ENCODE measurements at regions not wholly inside any gene's neighbourhood (a gene's known extent, or its start where the extent isn't known, plus 50 kb on each side); places are given as distances from the start of the nearest gene placed in this dataset.
A peak's percentile ranks its signal among the peaks of the same experiment; 100 is the strongest.

DNA sequence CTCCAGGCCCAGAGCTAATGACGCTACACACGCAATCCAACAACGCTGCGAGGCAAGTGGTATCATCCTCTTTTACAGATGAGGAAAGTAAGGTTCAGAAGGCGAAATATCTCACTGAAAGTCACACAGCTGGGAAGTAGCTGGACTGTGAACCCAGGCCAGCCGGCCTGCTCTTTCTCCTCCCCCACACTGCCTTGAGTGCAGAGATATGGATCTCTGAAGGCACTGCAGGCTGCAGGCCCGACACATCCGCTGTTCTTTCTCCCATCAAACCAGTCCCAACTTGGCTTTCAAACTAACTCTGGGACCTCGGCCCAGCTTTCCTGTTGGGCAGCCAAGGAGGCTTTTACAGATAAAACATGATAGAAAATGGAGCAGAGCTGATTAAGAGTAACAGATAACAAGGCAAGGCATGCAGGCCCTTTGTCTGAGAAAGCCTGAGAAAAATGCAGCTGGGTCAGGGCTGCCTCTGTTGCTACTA is 64.0 kb upstream of the PTPRJ start:
- Histone ChIP-seq H3K9me3 (ENCODE audit: control insufficient read depth, insufficient read depth, low read length) (no peaks in the 10 kb centered on the region), H3K4me2 (ENCODE audit: low read length) (no peak overlapping the region), H3K36me3 (ENCODE audit: control insufficient read depth, low read length) (no peaks in the 10 kb centered on the region), H3K27me3 (ENCODE audit: control insufficient read depth, low read length) (peaks cover 4% of the 10 kb centered on the region; the same call in 1 of the 2 replicates), H4K20me1 (ENCODE audit: control insufficient read depth, insufficient read depth, low read depth, low read length) (no peaks in the 10 kb centered on the region), H3K27ac (ENCODE audit: low read depth, low read length) (no peak overlapping the region), H3F3A (ENCODE audit: control insufficient read depth, insufficient read depth) (no peaks in the 10 kb centered on the region), H3K79me2 (ENCODE audit: control insufficient read depth, low read length) (no peaks in the 10 kb centered on the region), H3K9me2 (replicated peaks; ENCODE audit: control insufficient read depth, low read length) (no peaks in the 10 kb centered on the region), H3K4me1 (ENCODE audit: control insufficient read depth, low read length) (peaks cover 31% of the 10 kb centered on the region), H3K4me3 (ENCODE audit: low read length) (no peak overlapping the region)
- TF ChIP-seq, protein P1, sequence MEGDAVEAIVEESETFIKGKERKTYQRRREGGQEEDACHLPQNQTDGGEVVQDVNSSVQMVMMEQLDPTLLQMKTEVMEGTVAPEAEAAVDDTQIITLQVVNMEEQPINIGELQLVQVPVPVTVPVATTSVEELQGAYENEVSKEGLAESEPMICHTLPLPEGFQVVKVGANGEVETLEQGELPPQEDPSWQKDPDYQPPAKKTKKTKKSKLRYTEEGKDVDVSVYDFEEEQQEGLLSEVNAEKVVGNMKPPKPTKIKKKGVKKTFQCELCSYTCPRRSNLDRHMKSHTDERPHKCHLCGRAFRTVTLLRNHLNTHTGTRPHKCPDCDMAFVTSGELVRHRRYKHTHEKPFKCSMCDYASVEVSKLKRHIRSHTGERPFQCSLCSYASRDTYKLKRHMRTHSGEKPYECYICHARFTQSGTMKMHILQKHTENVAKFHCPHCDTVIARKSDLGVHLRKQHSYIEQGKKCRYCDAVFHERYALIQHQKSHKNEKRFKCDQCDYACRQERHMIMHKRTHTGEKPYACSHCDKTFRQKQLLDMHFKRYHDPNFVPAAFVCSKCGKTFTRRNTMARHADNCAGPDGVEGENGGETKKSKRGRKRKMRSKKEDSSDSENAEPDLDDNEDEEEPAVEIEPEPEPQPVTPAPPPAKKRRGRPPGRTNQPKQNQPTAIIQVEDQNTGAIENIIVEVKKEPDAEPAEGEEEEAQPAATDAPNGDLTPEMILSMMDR (IDR thresholded peaks at IDR 0.05; ENCODE audit: low read depth, low read length, poor library complexity, severe bottlenecking): no peak
- TF ChIP-seq EZH2phosphoT487 (IDR thresholded peaks at IDR 0.05; ENCODE audit: borderline replicate concordance, low read length): no peak

DNA sequence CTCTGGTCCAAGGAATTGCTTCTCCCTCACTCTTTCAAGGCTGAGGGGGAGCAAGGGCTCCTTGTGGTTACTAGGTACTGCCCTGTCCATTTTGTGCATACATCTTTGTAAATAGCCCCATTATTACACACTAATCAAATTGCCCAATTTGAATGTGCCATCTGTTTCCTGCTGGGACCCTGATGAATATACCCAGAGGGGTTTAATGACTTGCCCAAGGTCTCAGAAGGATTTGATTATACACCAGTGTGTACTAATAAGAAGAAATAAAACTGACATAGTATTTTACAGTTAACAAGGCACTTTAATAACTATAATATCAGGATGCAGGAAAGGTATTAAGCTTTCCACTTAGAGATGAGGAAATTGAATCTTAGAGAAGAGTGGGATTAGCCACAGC is 64.6 kb upstream of the PTPRJ start:
- no peak overlapping the region for H3K4me3 ChIP-seq (ENCODE audit: low read length)
- no peaks in the 10 kb centered on the region for H4K20me1 ChIP-seq (ENCODE audit: control insufficient read depth, insufficient read depth, low read depth, low read length)
- no peaks in the 10 kb centered on the region for H3K79me2 ChIP-seq (ENCODE audit: control insufficient read depth, low read length)
- H3K9me2 ChIP-seq (replicated peaks; ENCODE audit: control insufficient read depth, low read length): no peaks in the 10 kb centered on the region
- H3K4me2 ChIP-seq (ENCODE audit: low read length): peak overlapping the region; percentile 34
- TF ChIP-seq, protein P1 (IDR thresholded peaks at IDR 0.05; ENCODE audit: low read depth, low read length, poor library complexity, severe bottlenecking): no peak
- no peak for TF ChIP-seq EZH2phosphoT487 (IDR thresholded peaks at IDR 0.05; ENCODE audit: borderline replicate concordance, low read length)
- H3F3A ChIP-seq (ENCODE audit: control insufficient read depth, insufficient read depth): no peaks in the 10 kb centered on the region
- peaks cover 5% of the 10 kb centered on the region; the same call in 1 of the 2 replicates for H3K27me3 ChIP-seq (ENCODE audit: control insufficient read depth, low read length)
- no peaks in the 10 kb centered on the region for H3K36me3 ChIP-seq (ENCODE audit: control insufficient read depth, low read length)
- H3K9me3 ChIP-seq (ENCODE audit: control insufficient read depth, insufficient read depth, low read length): no peaks in the 10 kb centered on the region
- H3K27ac ChIP-seq (ENCODE audit: low read depth, low read length): no peak overlapping the region
- H3K4me1 ChIP-seq (ENCODE audit: control insufficient read depth, low read length): peaks cover 30% of the 10 kb centered on the region

DNA sequence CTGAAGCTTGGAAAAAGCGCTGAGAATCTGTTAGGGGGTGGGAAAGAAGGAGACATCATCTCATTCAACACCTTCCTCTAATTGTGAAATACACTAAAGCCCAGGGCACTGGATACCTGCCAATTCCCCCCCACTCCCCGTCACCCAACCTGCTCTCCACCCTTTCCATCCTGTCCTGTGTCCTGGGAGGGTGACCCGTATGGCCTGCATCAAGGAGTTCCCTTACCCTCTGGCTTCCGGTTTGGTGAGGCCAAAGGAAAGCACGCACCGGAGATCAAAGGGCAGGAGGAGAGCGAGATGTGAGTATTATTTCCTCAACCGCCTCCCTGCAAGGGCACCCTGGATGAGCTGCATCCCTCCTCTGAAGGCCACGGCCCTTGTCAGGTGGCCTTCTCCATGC is 65.0 kb upstream of the PTPRJ start:
- TF ChIP-seq, protein P1 (IDR thresholded peaks at IDR 0.05; ENCODE audit: low read depth, low read length, poor library complexity, severe bottlenecking): no peak
- no peak for TF ChIP-seq EZH2phosphoT487 (IDR thresholded peaks at IDR 0.05; ENCODE audit: borderline replicate concordance, low read length)
- peaks cover 5% of the 10 kb centered on the region; the same call in 1 of the 2 replicates for H3K27me3 ChIP-seq (ENCODE audit: control insufficient read depth, low read length)
- peak overlapping the region; percentile 34 for H3K4me2 ChIP-seq (ENCODE audit: low read length)
- no peak overlapping the region for H3K27ac ChIP-seq (ENCODE audit: low read depth, low read length)
- H3F3A ChIP-seq (ENCODE audit: control insufficient read depth, insufficient read depth): no peaks in the 10 kb centered on the region
- peaks cover 26% of the 10 kb centered on the region for H3K4me1 ChIP-seq (ENCODE audit: control insufficient read depth, low read length)
- H4K20me1 ChIP-seq (ENCODE audit: control insufficient read depth, insufficient read depth, low read depth, low read length): no peaks in the 10 kb centered on the region
- no peaks in the 10 kb centered on the region for H3K9me2 ChIP-seq (replicated peaks; ENCODE audit: control insufficient read depth, low read length)
- no peaks in the 10 kb centered on the region for H3K36me3 ChIP-seq (ENCODE audit: control insufficient read depth, low read length)
- H3K9me3 ChIP-seq (ENCODE audit: control insufficient read depth, insufficient read depth, low read length): no peaks in the 10 kb centered on the region
- H3K4me3 ChIP-seq (ENCODE audit: low read length): no peak overlapping the region
- no peaks in the 10 kb centered on the region for H3K79me2 ChIP-seq (ENCODE audit: control insufficient read depth, low read length)
